CD8-positive, alpha-beta memory T cell (primary cell): ENCODE measurements at regions not wholly inside any gene's neighbourhood (a gene's known extent, or its start where the extent isn't known, plus 50 kb on each side); places are given as distances from the start of the nearest gene placed in this dataset.

Experiments used
- CTCF ChIA-PET: fragments of 350-600 bp; sonication (Branson Sonifier 250); formaldehyde crosslinking; loops from one replicate; lab custom pipeline; 2021; ENCODE audit warnings: antibody characterized with exemption; lab: Charles Lee
- POLR2A ChIA-PET: fragments of 350-600 bp; sonication (Branson Sonifier 250); formaldehyde crosslinking; loops from one replicate; lab custom pipeline; 2021; ENCODE audit warnings: antibody characterized with exemption; lab: Charles Lee
- DNase-seq, 5 donors: peaks; one replicate each; pipeline versions ENCODE4 v3.0.0 to v3.0.0-alpha.2; 2020 to 2022; ENCODE audit warnings: mixed read lengths in 1 of 5
- H3K27ac ChIP-seq: one replicate; pipeline ENCODE4 v1.7.0; 2013; ENCODE audit warnings: low read depth, mild to moderate bottlenecking, low read length, moderate library complexity
- H3K27me3 ChIP-seq: 2 replicates; pipeline ENCODE4 v1.7.0; 2013; ENCODE audit warnings: low read length, mild to moderate bottlenecking; ENCODE audit not compliant: insufficient read depth, poor library complexity, severe bottlenecking
- H3K36me3 ChIP-seq: 2 replicates; pipeline ENCODE4 v1.7.0; 2013; ENCODE audit warnings: mild to moderate bottlenecking, low read length, moderate library complexity; ENCODE audit not compliant: insufficient read depth
- H3K4me1 ChIP-seq: 2 replicates; pipeline ENCODE4 v1.7.0; 2013; ENCODE audit warnings: mild to moderate bottlenecking, low read length, moderate library complexity; ENCODE audit not compliant: insufficient read depth
- H3K4me3 ChIP-seq: 2 replicates; pipeline ENCODE4 v1.7.0; 2013; ENCODE audit warnings: mild to moderate bottlenecking, low read length
- H3K9me3 ChIP-seq: 2 replicates; pipeline ENCODE4 v1.7.0; 2013; ENCODE audit warnings: mild to moderate bottlenecking, low read length
- H3K27ac Mint-ChIP-seq, 8 donors: one replicate each; pipeline ENCODE4 v1.8.0; 2020 to 2021; ENCODE audit warnings: mixed read lengths in 8 of 8, mild to moderate bottlenecking in 6 of 8, inconsistent platforms in 3 of 8, moderate library complexity in 3 of 8
- H3K27me3 Mint-ChIP-seq, 2 donors: one replicate each; pipeline ENCODE4 v1.8.0; 2020 to 2021; ENCODE audit warnings: mixed read lengths in 2 of 2, mild to moderate bottlenecking in 1 of 2, moderate library complexity in 1 of 2
- H3K36me3 Mint-ChIP-seq, 3 donors: one replicate each; pipeline ENCODE4 v1.8.0; 2020 to 2021; ENCODE audit warnings: mixed read lengths in 3 of 3, inconsistent platforms in 1 of 3, mild to moderate bottlenecking in 1 of 3
- H3K4me1 Mint-ChIP-seq, 3 donors: one replicate each; pipeline ENCODE4 v1.8.0; 2020 to 2021; ENCODE audit warnings: mixed read lengths in 3 of 3, inconsistent platforms in 1 of 3, mild to moderate bottlenecking in 1 of 3
- H3K4me3 Mint-ChIP-seq, 7 donors: one replicate each; pipeline ENCODE4 v1.8.0; 2020 to 2021; ENCODE audit warnings: mixed read lengths in 7 of 7, mild to moderate bottlenecking in 6 of 7, moderate library complexity in 4 of 7, inconsistent platforms in 2 of 7
- H3K9me3 Mint-ChIP-seq, 5 donors: one replicate each; pipeline ENCODE4 v1.8.0; 2020 to 2022; ENCODE audit warnings: mixed read lengths in 5 of 5, mild to moderate bottlenecking in 3 of 5, moderate library complexity in 2 of 5, inconsistent platforms in 1 of 5

- CTCF ChIA-PET: no interaction called here
- Histone ChIP-seq H3K4me3 (no peak overlapping the region), H3K9me3 (no peaks in the 10 kb centered on the region), H3K27me3 (no peaks in the 10 kb centered on the region), H3K27ac (no peak overlapping the region), H3K36me3 (no peaks in the 10 kb centered on the region), H3K4me1 (no peaks in the 10 kb centered on the region)
- H3K4me1 Mint-ChIP-seq: peaks cover 0 to 4% (median 2%) of the 10 kb centered on the region in 3 donors
- H3K27ac Mint-ChIP-seq: no peak overlapping the region
- H3K9me3 Mint-ChIP-seq: peaks cover 0 to 32% (median 5%) of the 10 kb centered on the region in 5 donors
- no peak for DNase-seq
- POLR2A ChIA-PET: no interaction called here
- H3K4me3 Mint-ChIP-seq: peak overlapping the region in 1 of 7 donors; percentile 23
- H3K36me3 Mint-ChIP-seq: no peaks in the 10 kb centered on the region
- H3K27me3 Mint-ChIP-seq: no peaks in the 10 kb centered on the region
Measured at GRCh38 chr5:164741376-164741775, 1236.0 kb downstream of the MAT2B start.

- POLR2A ChIA-PET: no interaction called here
- Histone ChIP-seq H3K4me3 (no peak overlapping the region), H3K27me3 (no peaks in the 10 kb centered on the region), H3K9me3 (no peaks in the 10 kb centered on the region), H3K27ac (no peak overlapping the region), H3K36me3 (no peaks in the 10 kb centered on the region), H3K4me1 (no peaks in the 10 kb centered on the region)
- DNase-seq: peak in 1 of 5 donors; percentile 21
- H3K4me3 Mint-ChIP-seq: peak overlapping the region in 3 of 7 donors; percentile 10 to 60 (median 46)
- H3K27ac Mint-ChIP-seq: peak overlapping the region in 4 of 8 donors; percentile 15 to 68 (median 59)
- H3K27me3 Mint-ChIP-seq: no peaks in the 10 kb centered on the region
- CTCF ChIA-PET: no interaction called here
- H3K36me3 Mint-ChIP-seq: no peaks in the 10 kb centered on the region
- H3K4me1 Mint-ChIP-seq: peaks cover 0 to 4% (median 2%) of the 10 kb centered on the region in 3 donors
- peaks cover 0 to 32% (median 4%) of the 10 kb centered on the region in 5 donors for H3K9me3 Mint-ChIP-seq
Measured at GRCh38 chr5:164742025-164742424, 1236.6 kb downstream of the MAT2B start.

- H3K4me3 ChIP-seq: no peak overlapping the region
- H3K27ac ChIP-seq: no peak overlapping the region
- H3K27me3 ChIP-seq: no peaks in the 10 kb centered on the region
- Mint-ChIP-seq H3K27me3 (no peaks in the 10 kb centered on the region), H3K9me3 (peaks cover 0 to 26% (median 7%) of the 10 kb centered on the region in 5 donors), H3K4me1 (peaks cover 0 to 4% (median 2%) of the 10 kb centered on the region in 3 donors), H3K27ac (no peak overlapping the region), H3K4me3 (no peak overlapping the region), H3K36me3 (no peaks in the 10 kb centered on the region)
- CTCF ChIA-PET: no interaction called here
- H3K9me3 ChIP-seq: no peaks in the 10 kb centered on the region
- H3K36me3 ChIP-seq: no peaks in the 10 kb centered on the region
- POLR2A ChIA-PET: no interaction called here
- H3K4me1 ChIP-seq: no peaks in the 10 kb centered on the region
- DNase-seq: no peak
Measured at GRCh38 chr5:164746723-164747122, 1241.3 kb downstream of the MAT2B start.

DNA sequence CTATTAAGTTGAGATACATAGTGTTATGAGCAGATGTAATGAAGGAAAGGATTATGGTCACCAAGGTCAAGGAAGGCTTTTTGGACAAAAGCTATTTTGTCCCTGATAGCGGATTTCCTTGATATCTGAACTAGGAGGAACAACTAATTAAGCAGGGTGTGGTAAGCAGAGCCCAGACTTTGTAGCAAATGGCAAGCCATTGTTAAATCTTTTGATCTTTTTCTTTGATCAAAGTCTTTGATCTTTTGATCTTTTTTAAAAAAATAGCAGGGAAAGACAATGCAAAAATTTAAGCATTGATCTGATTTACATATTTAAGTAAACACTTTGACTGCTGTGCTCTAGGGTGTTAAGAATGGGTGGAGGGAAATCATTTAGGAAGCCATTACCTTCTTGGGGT is 1242.0 kb downstream of the MAT2B start:
- peaks cover 0 to under 1% (median 0%) of the 10 kb centered on the region in 3 donors for H3K4me1 Mint-ChIP-seq
- H3K4me1 ChIP-seq: no peaks in the 10 kb centered on the region
- no peaks in the 10 kb centered on the region for H3K27me3 Mint-ChIP-seq
- H3K27ac Mint-ChIP-seq: no peak overlapping the region
- H3K9me3 Mint-ChIP-seq: peaks cover 0 to 20% (median 5%) of the 10 kb centered on the region in 5 donors
- CTCF ChIA-PET: no interaction called here
- H3K9me3 ChIP-seq: no peaks in the 10 kb centered on the region
- no peak for DNase-seq
- POLR2A ChIA-PET: no interaction called here
- H3K4me3 ChIP-seq: no peak overlapping the region
- H3K36me3 ChIP-seq: no peaks in the 10 kb centered on the region
- no peaks in the 10 kb centered on the region for H3K27me3 ChIP-seq
- no peak overlapping the region for H3K27ac ChIP-seq
- H3K36me3 Mint-ChIP-seq: no peaks in the 10 kb centered on the region
- H3K4me3 Mint-ChIP-seq: no peak overlapping the region

DNA sequence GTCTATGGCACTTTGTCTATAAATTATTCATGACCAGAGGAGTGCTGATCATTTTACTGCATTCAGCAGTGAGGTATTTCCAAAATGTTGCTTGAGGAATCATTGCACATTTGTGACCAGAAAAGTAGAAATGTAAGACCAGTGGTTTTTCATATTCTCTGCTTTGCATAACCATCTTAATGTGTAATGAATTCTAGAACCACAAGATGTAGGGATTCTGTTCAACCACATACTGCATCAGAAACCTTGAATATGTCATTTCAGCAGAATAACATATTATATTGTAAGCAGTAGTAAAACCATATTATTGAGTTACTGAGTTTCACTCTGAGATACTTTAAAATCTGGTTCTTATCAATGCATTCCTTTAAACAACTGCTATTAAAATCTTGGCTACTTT is 1243.4 kb downstream of the MAT2B start:
- H3K4me3 Mint-ChIP-seq: no peak overlapping the region
- Histone ChIP-seq H3K4me3 (no peak overlapping the region), H3K27ac (no peak overlapping the region), H3K36me3 (no peaks in the 10 kb centered on the region), H3K27me3 (no peaks in the 10 kb centered on the region), H3K4me1 (no peaks in the 10 kb centered on the region), H3K9me3 (no peaks in the 10 kb centered on the region)
- no peak overlapping the region for H3K27ac Mint-ChIP-seq
- ChIA-PET CTCF (no interaction called here), POLR2A (no interaction called here)
- peaks cover 0 to 13% (median 5%) of the 10 kb centered on the region in 5 donors for H3K9me3 Mint-ChIP-seq
- DNase-seq: no peak
- H3K36me3 Mint-ChIP-seq: no peaks in the 10 kb centered on the region
- no peaks in the 10 kb centered on the region for H3K4me1 Mint-ChIP-seq
- H3K27me3 Mint-ChIP-seq: no peaks in the 10 kb centered on the region

- Mint-ChIP-seq H3K9me3 (peaks cover 0 to 7% (median 2%) of the 10 kb centered on the region in 5 donors), H3K27me3 (no peaks in the 10 kb centered on the region), H3K4me3 (no peak overlapping the region), H3K36me3 (no peaks in the 10 kb centered on the region), H3K27ac (no peak overlapping the region), H3K4me1 (no peaks in the 10 kb centered on the region)
- POLR2A ChIA-PET: no interaction called here
- Histone ChIP-seq H3K4me1 (no peaks in the 10 kb centered on the region), H3K27me3 (no peaks in the 10 kb centered on the region), H3K4me3 (no peak overlapping the region), H3K36me3 (no peaks in the 10 kb centered on the region), H3K9me3 (no peaks in the 10 kb centered on the region), H3K27ac (no peak overlapping the region)
- CTCF ChIA-PET: no interaction called here
- no peak for DNase-seq
Measured at GRCh38 chr5:164753434-164753833, 1248.0 kb downstream of the MAT2B start.

GRCh38 chr5:164763206-164763605 is 1257.8 kb downstream of the MAT2B start:
- Histone ChIP-seq H3K4me3 (no peak overlapping the region), H3K36me3 (no peaks in the 10 kb centered on the region), H3K9me3 (no peaks in the 10 kb centered on the region), H3K4me1 (no peaks in the 10 kb centered on the region), H3K27me3 (no peaks in the 10 kb centered on the region), H3K27ac (no peak overlapping the region)
- CTCF ChIA-PET: no interaction called here
- Mint-ChIP-seq H3K27ac (no peak overlapping the region), H3K4me3 (no peak overlapping the region), H3K27me3 (no peaks in the 10 kb centered on the region), H3K4me1 (no peaks in the 10 kb centered on the region), H3K9me3 (peaks cover 3 to 22% (median 4%) of the 10 kb centered on the region in 5 donors), H3K36me3 (no peaks in the 10 kb centered on the region)
- POLR2A ChIA-PET: no interaction called here
- DNase-seq: no peak

- Mint-ChIP-seq H3K9me3 (peaks cover 0 to 38% (median 9%) of the 10 kb centered on the region in 5 donors), H3K27ac (no peak overlapping the region), H3K4me1 (no peaks in the 10 kb centered on the region), H3K27me3 (no peaks in the 10 kb centered on the region), H3K36me3 (peaks cover 0 to 2% (median 0%) of the 10 kb centered on the region in 3 donors), H3K4me3 (no peak overlapping the region)
- Histone ChIP-seq H3K36me3 (no peaks in the 10 kb centered on the region), H3K27me3 (no peaks in the 10 kb centered on the region), H3K4me1 (no peaks in the 10 kb centered on the region), H3K4me3 (no peak overlapping the region), H3K27ac (no peak overlapping the region), H3K9me3 (no peaks in the 10 kb centered on the region)
- CTCF ChIA-PET: no interaction called here
- POLR2A ChIA-PET: no interaction called here
- no peak for DNase-seq
Measured at GRCh38 chr5:164772122-164772521, 1266.7 kb downstream of the MAT2B start.

DNA sequence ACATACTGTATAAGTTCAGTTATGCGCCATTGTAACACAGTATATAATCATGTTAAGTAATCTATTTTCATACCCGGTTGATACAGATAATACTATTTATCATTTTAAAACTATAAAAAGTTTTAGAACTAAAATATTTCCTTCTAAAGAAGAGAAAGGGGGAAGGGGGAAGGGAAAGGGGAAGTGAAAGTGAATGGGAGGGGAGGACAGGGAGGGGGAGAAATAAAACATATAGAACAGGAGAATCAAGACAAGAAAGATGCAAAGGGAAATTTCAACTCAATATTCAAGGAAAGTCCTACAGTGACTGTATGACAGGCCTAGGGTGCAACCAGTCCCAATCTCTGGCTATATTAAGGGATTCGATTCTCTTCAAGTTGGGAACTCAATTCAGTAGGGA is 1278.8 kb downstream of the MAT2B start:
- H3K9me3 Mint-ChIP-seq: peaks cover 0 to 9% (median 5%) of the 10 kb centered on the region in 5 donors
- Histone ChIP-seq H3K36me3 (no peaks in the 10 kb centered on the region), H3K27me3 (no peaks in the 10 kb centered on the region), H3K27ac (no peak overlapping the region), H3K4me3 (no peak overlapping the region), H3K4me1 (no peaks in the 10 kb centered on the region), H3K9me3 (no peaks in the 10 kb centered on the region)
- no peaks in the 10 kb centered on the region for H3K36me3 Mint-ChIP-seq
- no peak for DNase-seq
- H3K4me1 Mint-ChIP-seq: no peaks in the 10 kb centered on the region
- POLR2A ChIA-PET: no interaction called here
- CTCF ChIA-PET: no interaction called here
- H3K27me3 Mint-ChIP-seq: no peaks in the 10 kb centered on the region
- H3K27ac Mint-ChIP-seq: no peak overlapping the region
- H3K4me3 Mint-ChIP-seq: no peak overlapping the region
